DMS153 treated with DMSO at 0.1 percent for 48 hours (cell line): ENCODE measurements at regions not wholly inside any gene's neighbourhood (a gene's known extent, or its start where the extent isn't known, plus 50 kb on each side); places are given as distances from the start of the nearest gene placed in this dataset.
"Not testable (repeated sequence)": the region's sequence is repeated elsewhere in the genome, so short reads cannot be mapped to it uniquely, and the experiment has no call there.

ENCODE experiments used
- DNase-seq: peaks from one replicate; lab custom pipeline; 2025; ENCODE audit not compliant: unreplicated experiment; lab: John Stamatoyannopoulos, UW

GRCh38 chr9:86997156-86997555 lies 49.9 kb upstream of the GAS1 start:
- no peak for DNase-seq

GRCh38 chr9:86997951-86998350 lies 50.6 kb upstream of the GAS1 start:
- DNase-seq = no peak

GRCh38 chr9:87002517-87002916 lies 55.2 kb upstream of the GAS1 start:
- DNase-seq = no peak

GRCh38 chr9:87004016-87004415 lies 56.7 kb upstream of the GAS1 start:
- no peak for DNase-seq

- no peak for DNase-seq
Measured at GRCh38 chr9:87006956-87007355, 59.6 kb upstream of the GAS1 start.

GRCh38 chr9:87007711-87008366 lies 60.5 kb upstream of the GAS1 start:
- no peak for DNase-seq

GRCh38 chr9:87008667-87009066 lies 61.4 kb upstream of the GAS1 start:
- no peak for DNase-seq

- no peak for DNase-seq
Measured at GRCh38 chr9:87010626-87011025, 63.3 kb upstream of the GAS1 start.

- no peak for DNase-seq
Measured at GRCh38 chr9:87011551-87011950, 64.2 kb upstream of the GAS1 start.

GRCh38 chr9:87013490-87013889 lies 66.2 kb upstream of the GAS1 start:
- no peak for DNase-seq

- DNase-seq = no peak
Measured at GRCh38 chr9:87014436-87014835, 67.1 kb upstream of the GAS1 start.

GRCh38 chr9:87016681-87017080 lies 69.4 kb upstream of the GAS1 start:
- no peak for DNase-seq

- no peak for DNase-seq
Measured at GRCh38 chr9:87020169-87020950, 73.1 kb upstream of the GAS1 start.

- no peak for DNase-seq
Measured at GRCh38 chr9:87022178-87022577, 74.9 kb upstream of the GAS1 start.

- DNase-seq = no peak
Measured at GRCh38 chr9:87026204-87026603, 78.9 kb upstream of the GAS1 start.

- DNase-seq = not testable (repeated sequence)
Measured at GRCh38 chr9:87028836-87029235, 81.5 kb upstream of the GAS1 start.

- no peak for DNase-seq
Measured at GRCh38 chr9:87029905-87030304, 82.6 kb upstream of the GAS1 start.

- DNase-seq = no peak
Measured at GRCh38 chr9:87034841-87035240, 87.5 kb upstream of the GAS1 start.

- DNase-seq = no peak
Measured at GRCh38 chr9:87035879-87036278, 88.6 kb upstream of the GAS1 start.

- DNase-seq = no peak
Measured at GRCh38 chr9:87036506-87036905, 89.2 kb upstream of the GAS1 start.

- no peak for DNase-seq
Measured at GRCh38 chr9:87039809-87040392, 92.6 kb upstream of the GAS1 start.

- DNase-seq = no peak
Measured at GRCh38 chr9:87040410-87041009, 93.2 kb upstream of the GAS1 start.
